ENCODE measurements at regions not wholly inside any gene's neighbourhood (a gene's known extent, or its start where the extent isn't known, plus 50 kb on each side); places are given as distances from the start of the nearest gene placed in this dataset.
"Not testable (repeated sequence)": the region's sequence is repeated elsewhere in the genome, so short reads cannot be mapped to it uniquely, and the experiment has no call there.

DNA sequence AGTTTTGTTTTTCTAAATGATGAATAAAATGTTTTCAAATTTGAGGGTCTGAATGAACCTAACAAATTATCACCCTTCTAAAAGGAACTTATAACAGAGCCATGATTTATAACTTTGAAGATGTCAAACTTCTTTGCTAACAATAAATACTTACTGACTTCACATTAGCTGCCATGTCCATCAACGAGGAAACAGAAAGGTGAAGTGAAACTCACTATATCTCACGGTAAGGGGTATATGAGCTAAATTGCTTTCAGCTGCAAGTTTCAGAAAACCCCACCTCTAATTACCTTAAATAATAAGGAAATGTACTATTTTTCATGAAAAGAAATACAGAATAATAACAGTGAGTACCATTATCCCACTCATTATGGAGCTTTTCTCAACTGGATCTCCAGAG is 350.8 kb upstream of the NT5C1B start:
- intact Hi-C loops (cut with DNase I) = no loop called here
- Histone ChIP-seq H3K36me3 (no peaks in the 10 kb centered on the region), H3K4me3 (replicated peaks in 1 of 3) (no peak overlapping the region), H3K27ac (no peak overlapping the region), H3K4me1 (no peaks in the 10 kb centered on the region), H3K27me3 (no peaks in the 10 kb centered on the region), H3K9me3 (no peaks in the 10 kb centered on the region)
- 83 to 89% methylated on average over 2 of the region's 2 CpGs for WGBS, 2 donors
- no peak for DNase-seq
- TF ChIP-seq, protein P1, sequence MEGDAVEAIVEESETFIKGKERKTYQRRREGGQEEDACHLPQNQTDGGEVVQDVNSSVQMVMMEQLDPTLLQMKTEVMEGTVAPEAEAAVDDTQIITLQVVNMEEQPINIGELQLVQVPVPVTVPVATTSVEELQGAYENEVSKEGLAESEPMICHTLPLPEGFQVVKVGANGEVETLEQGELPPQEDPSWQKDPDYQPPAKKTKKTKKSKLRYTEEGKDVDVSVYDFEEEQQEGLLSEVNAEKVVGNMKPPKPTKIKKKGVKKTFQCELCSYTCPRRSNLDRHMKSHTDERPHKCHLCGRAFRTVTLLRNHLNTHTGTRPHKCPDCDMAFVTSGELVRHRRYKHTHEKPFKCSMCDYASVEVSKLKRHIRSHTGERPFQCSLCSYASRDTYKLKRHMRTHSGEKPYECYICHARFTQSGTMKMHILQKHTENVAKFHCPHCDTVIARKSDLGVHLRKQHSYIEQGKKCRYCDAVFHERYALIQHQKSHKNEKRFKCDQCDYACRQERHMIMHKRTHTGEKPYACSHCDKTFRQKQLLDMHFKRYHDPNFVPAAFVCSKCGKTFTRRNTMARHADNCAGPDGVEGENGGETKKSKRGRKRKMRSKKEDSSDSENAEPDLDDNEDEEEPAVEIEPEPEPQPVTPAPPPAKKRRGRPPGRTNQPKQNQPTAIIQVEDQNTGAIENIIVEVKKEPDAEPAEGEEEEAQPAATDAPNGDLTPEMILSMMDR (IDR thresholded peaks at IDR 0.05) = no peak
- TF ChIP-seq POLR2A (IDR thresholded peaks at IDR 0.05) = no peak

DNA sequence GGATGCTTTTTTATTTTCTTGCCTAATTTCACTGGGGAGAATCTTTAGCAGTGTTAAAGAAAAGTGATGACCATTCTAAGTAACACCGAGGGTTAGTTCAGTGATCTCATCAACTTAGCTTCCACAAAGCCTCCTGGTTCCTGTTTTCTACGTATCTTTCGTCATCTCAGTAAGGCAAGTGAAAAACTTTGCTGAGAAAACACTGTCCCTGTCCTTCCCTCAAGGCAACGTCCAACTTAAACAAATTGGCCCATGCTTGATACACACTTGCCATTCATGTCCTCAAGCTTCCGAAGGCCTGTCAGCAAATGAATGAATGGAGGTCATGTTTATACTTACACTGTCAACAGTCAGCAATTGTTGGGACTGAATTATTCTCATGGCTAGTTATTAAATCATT is 350.4 kb upstream of the NT5C1B start:
- H3K4me3 ChIP-seq (replicated peaks in 1 of 3); H3K36me3 ChIP-seq; intact Hi-C loops (cut with DNase I); H3K4me1 ChIP-seq; H3K27me3 ChIP-seq; H3K9me3 ChIP-seq; H3K27ac ChIP-seq; DNase-seq: not testable (repeated sequence)
- WGBS, 2 donors = 67 to 77% methylated on average over 5 of the region's 5 CpGs

DNA sequence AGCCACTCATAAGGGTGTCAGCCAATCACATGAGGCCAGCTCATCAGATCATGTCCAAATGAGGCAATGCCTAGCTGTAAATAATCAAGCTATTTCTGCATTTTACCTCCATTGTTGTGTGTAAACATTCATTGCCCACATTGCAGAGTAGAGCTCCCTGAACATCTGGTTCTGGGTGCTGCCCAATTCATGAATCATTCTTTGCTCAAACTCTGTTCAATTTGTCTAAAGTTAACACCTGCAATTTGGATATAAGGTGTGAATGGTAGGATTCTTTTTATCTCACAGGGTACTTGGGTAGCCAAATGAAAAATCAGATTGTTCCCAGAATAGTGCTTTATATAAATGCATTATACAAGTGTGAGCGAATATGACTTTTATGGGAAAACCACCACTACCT is 345.5 kb upstream of the NT5C1B start:
- H3K4me3 ChIP-seq (replicated peaks in 1 of 3) = no peak overlapping the region
- 96 to 98% methylated on average over 1 of the region's 1 CpG for WGBS, 2 donors
- no peaks in the 10 kb centered on the region for H3K36me3 ChIP-seq
- no peak for TF ChIP-seq POLR2A (IDR thresholded peaks at IDR 0.05)
- TF ChIP-seq, protein P1 (IDR thresholded peaks at IDR 0.05) = no peak
- H3K9me3 ChIP-seq = no peaks in the 10 kb centered on the region
- H3K27me3 ChIP-seq = no peaks in the 10 kb centered on the region
- H3K27ac ChIP-seq = no peak overlapping the region
- intact Hi-C loops (cut with DNase I) = no loop called here
- no peak for DNase-seq
- no peaks in the 10 kb centered on the region for H3K4me1 ChIP-seq

DNA sequence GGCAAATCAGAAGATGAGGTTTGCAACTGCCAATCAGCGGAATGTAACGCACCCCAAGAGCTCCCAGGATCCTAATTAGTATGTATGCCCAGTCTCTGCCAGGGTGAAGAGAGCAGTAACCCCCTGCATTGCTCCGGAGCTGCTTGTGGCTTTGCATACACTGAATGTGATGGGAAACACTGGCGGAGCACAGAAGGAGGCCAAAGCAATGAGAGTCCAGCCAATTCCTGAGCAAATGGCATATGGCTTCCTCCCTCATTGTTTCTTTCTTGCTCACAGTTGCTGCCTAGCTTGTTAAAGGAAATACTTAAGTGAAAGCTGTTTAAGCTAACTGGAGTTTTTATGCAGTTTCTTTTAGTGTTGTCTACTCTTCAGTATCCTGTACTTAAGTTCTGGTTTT is 343.5 kb upstream of the NT5C1B start:
- Histone ChIP-seq H3K4me3 (replicated peaks in 1 of 3) (no peak overlapping the region), H3K4me1 (peaks cover 8 to 12% of the 10 kb centered on the region in 2 donors), H3K27ac (no peak overlapping the region), H3K9me3 (no peaks in the 10 kb centered on the region), H3K36me3 (no peaks in the 10 kb centered on the region), H3K27me3 (no peaks in the 10 kb centered on the region)
- no peak for DNase-seq
- intact Hi-C loops (cut with DNase I) = no loop called here
- 82 to 85% methylated on average over 4 of the region's 4 CpGs for WGBS, 2 donors
- TF ChIP-seq, protein P1 (IDR thresholded peaks at IDR 0.05) = no peak
- TF ChIP-seq POLR2A (IDR thresholded peaks at IDR 0.05) = no peak

DNA sequence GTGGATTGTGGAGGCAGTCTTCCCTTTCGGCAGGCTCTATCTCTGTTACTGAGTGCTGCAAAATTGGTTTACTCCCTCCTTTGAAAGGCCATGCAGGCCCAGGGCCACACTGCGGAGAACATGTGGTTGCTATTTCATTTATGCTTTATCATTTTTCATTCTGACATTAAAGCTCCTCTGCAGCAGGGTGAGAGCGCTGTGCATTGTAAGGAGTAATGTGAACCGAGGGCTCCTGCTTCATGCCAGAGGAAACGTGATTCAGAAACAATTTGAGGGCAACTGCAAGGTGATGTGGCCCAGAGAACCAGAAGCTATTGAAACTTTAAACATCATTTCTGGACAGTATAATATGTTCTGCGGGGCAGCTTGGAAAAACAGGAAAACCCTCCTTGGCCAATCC is 341.6 kb upstream of the NT5C1B start:
- intact Hi-C loops (cut with DNase I) = no loop called here
- no peak for DNase-seq
- Histone ChIP-seq H3K4me1 (peaks cover 11 to 15% of the 10 kb centered on the region in 2 donors), H3K4me3 (replicated peaks in 1 of 3) (no peak overlapping the region), H3K27me3 (no peaks in the 10 kb centered on the region), H3K27ac (no peak overlapping the region), H3K9me3 (no peaks in the 10 kb centered on the region), H3K36me3 (no peaks in the 10 kb centered on the region)
- 82 to 93% methylated on average over 6 of the region's 6 CpGs for WGBS, 2 donors
- no peak for TF ChIP-seq POLR2A (IDR thresholded peaks at IDR 0.05)
- TF ChIP-seq, protein P1 (IDR thresholded peaks at IDR 0.05) = no peak

Data from thyroid gland (tissue), 4 donors.